Stimulated activated naive CD4-positive, alpha-beta T cell (primary cell): ENCODE measurements at regions not wholly inside any gene's neighbourhood (a gene's known extent, or its start where the extent isn't known, plus 50 kb on each side); places are given as distances from the start of the nearest gene placed in this dataset.
"Not testable (repeated sequence)": the region's sequence is repeated elsewhere in the genome, so short reads cannot be mapped to it uniquely, and the experiment has no call there.

Experiments
- DNase-seq, 6 experiments: peaks; one replicate each; lab custom pipeline; 2025; lab: John Stamatoyannopoulos, UW

DNA sequence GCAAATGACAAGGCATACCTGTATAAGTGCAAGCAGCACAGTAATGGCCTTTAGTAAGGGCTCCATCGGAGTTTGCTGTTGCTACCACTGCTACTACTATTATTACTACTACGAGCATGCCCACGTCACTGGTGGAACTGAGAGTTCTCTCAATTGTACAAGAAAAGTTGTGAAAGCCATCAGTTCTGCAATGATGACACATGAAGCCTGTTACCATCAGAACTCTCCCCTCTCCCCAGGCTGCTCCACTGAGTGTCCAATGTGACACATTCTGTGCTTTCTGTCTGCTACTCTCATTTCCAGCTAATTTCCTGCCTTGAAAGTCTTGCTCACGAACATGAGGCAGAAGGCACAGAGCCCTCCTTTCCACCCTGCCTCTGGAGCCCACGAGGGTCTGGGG is 263.2 kb upstream of the MGMT start:
- DNase-seq, result no peak

DNA sequence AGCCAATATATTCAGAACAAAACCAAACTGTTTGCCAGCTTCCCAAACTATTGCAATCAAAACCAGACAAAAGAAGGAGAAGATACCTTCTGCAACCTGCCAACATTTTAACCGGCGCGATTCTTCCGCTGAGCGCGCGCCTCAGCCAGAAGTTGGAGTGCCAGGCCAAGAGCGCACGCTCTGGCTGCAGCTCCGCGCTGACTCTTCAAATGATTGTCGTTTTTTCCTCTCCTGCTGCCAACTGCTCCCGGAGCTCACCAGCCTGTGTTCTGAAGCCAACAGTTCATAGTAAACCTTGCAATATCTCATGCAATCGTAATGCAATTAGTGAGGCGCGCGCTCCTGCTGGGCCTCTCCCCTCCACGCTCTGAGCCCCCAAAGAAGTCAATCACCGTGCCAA is 259.7 kb upstream of the MGMT start:
- no peak for DNase-seq

DNA sequence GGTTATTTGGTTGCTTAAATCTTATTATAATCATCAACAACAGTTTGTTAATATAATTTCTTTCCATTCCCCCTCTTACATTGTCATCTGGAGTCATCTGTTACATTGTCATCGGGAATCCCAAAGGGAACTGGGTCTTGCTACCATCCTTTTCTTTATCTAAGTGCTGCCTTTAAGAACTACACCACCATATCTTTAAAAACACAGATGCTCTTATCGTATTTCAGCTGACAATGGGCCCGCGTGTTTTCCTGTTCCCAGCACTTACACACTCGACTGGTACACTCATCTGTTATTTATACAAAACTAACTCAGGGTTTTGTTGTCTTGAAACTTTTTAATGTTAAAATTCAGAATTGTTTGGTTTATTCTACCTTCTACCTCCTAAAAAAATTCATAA is 256.2 kb upstream of the MGMT start:
- DNase-seq, result no peak

DNA sequence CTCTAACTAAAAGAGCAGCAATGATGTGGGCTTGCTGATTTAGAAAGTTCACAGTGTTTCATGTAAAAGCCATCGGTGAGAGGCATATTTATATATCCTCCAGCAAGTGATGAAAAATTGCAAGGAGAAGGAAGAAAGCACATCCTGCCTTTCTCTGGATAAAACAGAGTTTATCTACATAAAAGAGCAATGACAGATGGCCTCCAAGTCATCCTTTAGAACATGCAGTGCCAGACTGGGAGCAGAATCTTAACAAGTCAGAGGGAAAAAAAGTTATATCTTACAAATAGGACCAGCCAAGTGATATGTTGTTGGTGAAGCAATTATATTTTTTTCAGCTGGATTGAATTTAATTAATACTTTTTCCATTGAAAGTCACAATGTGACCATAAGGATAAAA is 253.8 kb upstream of the MGMT start:
- no peak for DNase-seq

DNA sequence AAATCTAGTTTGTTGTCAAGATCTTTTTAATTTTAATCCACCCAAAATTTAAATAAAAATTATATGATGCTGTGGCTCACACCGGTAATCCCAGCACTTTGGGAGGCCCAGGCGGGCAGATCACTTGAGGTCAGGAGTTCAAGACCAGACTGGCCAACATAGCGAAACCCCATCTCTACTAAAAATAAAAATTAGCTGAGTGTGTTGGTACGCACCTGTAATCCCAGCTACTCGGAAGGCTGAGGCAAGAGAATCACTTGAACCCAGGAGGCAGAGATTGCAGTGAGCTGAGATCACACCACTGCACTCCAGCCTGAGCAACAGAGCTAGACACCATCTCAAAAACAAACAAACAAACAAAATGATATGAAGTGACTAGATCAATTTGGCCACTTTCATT is 253.0 kb upstream of the MGMT start:
- DNase-seq, result not testable (repeated sequence)

DNA sequence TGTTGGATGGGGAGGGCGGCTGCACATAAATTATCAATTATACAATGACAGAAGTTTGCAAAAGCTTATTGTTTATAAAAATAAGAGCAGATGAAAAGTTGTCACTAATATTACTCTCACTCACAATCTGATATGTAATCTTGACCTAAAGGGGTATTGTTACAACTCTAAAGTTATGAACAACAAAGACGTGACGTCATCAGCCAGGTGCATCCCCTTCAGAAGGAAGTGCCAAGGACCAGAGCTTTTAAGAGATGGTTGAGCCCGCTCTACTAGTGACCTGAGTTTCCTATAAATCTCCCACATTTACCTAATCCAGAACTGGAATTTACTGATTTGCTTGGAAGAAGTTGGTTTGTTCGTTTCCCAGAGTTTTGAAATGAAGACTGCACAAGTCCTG is 247.7 kb upstream of the MGMT start:
- no peak for DNase-seq

DNA sequence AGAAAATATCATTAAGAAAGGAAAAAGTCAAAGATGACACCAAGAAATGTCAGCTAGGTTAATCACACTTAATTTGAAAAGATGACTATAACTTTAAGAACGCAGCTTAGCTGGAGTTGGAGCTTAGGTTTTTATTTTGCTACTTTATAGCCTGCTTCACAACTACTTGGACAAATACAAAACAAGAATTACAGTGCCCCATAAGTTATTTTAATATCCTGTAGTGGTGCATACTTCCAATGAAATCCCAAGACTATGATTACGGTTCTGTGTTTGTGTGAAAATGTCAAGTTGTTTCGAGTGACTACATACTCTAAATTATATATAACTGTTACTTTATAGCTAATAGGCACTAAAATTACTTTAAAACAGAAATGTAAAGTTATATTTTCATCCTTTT is 244.6 kb upstream of the MGMT start:
- DNase-seq, result no peak

DNA sequence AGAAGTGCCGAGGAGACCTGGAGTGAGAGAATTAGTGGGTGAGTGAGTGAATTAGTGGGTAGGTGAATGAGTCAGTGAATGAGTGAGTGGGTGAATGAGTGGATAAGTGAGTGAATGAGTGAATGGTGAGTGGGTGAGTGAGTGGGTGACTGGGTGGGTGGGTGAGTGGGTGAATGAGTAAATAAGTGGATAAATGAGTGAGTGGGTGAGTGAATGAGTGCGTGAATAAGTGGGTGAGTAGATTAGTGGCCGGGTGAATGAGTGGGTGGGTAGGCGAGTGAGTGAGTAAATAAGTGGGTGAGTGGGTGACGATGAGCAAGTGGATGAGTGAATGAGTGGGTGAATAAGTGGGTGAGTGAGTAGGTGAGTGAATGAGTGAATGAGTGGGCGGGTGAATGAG is 243.7 kb upstream of the MGMT start:
- no peak for DNase-seq

DNA sequence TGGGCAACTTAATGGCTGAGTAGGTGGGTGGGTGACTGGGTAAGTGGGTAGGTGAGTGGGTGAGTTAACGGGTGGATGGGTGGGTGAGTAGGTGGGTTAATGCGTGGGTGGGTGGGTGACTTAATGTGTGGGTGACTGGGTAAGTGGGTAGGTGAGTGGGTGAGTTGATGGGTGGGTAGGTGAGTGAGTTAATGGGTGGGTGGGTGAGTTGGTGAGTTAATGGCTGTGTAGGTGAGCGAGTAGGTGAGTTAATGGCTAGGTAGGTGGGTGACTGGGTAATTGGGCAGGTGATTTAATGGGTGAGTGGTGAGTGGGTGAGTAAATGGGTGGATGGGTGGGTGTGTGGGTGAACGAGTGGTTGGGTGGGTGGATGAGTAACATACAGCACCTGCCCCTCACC is 243.0 kb upstream of the MGMT start:
- no peak for DNase-seq

DNA sequence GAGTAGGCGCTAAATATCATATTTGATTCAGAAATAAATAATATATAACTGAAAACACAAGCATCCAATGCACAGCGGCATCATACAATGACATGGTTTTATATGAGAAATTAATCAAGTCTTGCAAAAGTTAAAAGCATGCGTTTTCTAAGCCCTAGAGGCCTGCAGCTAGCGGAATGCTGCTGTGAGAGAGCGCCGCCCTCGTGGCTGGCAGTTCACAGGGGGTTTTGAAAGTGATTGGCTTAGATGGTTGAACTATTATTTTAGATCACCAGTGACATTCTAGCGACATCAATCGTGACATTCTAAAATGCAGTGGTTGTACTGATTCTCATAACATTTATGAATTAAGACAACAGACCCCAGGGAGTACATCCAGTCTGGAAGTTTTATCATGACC is 235.2 kb upstream of the MGMT start:
- no peak for DNase-seq

DNA sequence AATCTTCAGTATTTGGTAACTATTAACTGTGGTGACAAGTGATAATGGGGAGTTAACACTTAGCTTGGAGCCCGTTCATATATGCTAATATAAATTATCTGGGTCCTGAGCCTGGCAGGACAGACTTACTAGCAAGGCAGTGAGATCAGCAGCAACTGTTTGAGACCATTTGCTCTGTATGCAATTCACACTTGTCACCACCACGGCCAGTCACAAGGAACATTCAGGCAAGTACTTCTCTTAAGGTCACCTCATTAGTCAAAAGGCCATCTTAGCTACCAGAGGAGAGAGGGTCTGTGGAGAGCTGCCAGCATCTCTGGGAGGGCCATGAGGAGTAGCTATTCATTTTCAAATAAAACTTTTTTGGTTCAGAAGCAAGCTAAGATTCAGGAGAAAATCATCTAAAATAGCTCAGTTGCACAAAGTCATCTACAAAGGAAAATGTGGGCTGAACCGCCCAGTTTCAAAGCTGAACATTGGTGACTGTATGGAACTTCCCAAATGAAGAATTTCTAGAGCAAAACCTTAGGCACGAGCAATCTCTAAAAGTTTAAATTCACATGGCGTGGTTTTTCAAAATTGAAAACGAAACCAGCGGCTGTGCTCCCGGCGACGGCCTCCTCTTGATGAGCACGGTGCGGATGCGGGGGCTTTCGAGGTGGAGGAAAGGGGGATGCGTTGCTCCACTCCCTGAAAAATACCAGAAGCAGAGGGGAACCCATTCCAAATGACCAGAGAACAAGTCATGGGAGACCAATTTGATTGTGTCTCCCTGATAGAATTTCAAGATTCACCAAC is 233.5 kb upstream of the MGMT start:
- DNase-seq, result no peak

DNA sequence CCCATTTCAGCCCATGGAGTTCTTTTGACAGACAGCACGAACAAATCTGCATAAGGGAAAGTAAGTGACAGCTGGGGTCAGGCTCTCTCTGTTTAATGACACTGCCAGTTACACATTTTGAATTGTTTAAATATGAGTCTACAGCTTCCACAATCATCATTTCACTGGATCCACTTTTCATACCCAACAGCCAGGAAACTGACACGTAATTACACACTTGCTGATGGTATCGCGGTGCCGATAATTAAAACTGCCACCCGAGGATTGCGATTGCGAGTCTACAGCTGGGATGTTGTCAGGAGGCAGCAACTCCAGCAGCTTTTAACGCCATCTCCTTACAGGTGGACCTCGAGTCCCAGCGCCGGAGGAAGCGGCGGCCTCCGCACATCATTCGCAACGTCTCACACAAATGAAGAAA is 230.8 kb upstream of the MGMT start:
- no peak for DNase-seq

DNA sequence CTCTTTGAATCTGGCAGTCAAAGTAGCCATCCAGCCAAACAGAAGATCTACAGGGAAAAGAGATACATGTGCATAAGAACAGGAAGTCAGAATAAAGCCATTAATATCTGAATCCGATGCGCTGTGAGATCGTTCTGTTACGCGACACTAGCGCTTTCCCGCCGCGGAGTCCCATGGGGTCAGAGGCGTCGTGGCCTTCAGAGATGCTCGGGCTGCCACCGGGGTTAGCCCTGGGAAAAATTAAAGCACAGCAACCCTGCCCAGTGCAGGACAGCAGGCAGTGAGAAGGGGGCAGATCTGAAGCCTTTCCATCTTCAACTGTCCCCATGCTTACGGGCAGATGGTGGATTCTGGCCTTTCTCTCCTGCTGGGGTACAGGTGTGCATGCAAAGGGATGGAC is 225.6 kb upstream of the MGMT start:
- no peak for DNase-seq

DNA sequence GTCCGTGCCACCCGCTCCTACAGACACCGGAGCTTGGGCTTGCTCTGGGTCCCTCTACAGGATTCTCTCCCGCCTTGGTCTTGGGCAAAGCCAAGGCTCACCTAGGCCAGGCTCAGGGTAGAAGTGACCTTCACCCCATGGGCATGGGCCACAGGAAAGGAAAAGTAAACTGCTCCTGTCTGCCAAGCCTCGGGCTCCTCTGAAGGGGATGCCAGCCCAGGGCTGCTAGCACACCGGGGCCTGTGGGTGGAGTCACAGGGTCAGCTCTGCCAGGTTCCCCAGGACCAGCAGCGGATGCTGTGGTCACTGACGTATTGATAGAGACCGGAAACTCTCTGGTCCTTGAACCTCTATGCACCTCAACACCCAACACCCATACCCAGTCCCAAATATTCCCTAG is 222.7 kb upstream of the MGMT start:
- DNase-seq, result no peak

DNA sequence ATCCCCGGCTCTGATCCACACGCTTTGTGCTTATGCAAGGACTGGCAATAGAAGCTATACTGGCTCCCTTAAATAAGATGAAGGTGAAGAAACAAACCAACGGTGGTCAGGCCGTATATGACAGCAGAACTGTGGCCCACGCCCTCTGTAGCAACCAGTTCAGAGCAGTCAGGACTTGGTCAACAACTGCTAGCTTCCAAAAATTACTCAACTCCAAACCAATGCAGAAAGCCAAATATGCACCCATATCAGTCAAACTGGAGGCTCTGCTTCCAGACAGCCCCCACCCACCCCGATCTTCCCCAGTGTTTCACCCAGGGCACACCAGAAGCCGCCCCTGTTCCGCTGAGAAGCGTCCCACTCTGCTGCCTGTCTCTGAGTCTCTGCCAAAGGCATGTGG is 222.3 kb upstream of the MGMT start:
- no peak for DNase-seq

DNA sequence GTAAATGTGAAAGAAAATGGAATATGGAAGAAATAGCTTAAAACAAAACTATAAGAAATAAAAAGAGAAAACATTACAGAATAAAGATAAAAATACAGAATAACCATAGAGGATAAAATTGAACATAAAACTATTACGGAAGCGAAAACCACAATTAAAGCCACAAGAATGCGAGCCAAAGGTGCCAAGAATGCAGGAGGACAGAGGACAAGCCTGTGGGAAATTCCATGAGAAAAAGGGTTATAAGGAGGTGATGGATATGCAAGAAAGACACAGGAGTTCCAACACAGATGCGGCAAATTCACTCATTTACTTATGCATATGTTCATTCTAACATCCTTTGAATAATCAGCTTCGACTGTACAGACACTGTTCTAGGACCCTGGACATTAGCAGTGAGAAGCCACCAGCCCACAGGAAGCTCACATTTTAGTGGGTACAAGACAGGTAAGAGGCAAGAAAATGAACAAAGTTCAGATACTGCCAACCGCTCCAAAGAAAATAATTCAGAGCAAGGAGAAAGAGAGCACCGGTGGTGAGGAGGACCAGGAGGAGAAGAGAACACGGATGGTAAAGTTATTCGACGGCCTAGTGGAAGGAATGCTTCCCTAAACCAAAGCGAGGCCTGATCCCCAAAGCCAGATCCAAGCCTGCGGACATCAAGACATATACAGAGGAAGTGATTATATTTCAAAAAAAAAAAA is 213.7 kb upstream of the MGMT start:
- DNase-seq, result no peak

DNA sequence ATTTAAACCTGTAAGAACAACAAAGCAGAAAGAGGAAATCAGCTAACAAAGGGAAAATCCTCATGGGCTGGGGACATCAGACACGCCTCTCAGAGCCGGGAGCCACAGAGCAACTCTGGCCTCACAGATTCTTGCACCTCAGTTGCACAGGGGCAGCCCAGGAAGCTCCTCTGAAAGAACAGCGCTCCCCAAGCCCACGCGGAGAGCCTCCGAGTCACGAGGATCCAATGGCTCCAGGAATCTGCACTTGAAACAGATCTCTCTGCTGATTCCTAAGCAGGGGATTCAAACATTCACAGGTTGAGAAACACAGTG is 213.2 kb upstream of the MGMT start:
- DNase-seq, result no peak

DNA sequence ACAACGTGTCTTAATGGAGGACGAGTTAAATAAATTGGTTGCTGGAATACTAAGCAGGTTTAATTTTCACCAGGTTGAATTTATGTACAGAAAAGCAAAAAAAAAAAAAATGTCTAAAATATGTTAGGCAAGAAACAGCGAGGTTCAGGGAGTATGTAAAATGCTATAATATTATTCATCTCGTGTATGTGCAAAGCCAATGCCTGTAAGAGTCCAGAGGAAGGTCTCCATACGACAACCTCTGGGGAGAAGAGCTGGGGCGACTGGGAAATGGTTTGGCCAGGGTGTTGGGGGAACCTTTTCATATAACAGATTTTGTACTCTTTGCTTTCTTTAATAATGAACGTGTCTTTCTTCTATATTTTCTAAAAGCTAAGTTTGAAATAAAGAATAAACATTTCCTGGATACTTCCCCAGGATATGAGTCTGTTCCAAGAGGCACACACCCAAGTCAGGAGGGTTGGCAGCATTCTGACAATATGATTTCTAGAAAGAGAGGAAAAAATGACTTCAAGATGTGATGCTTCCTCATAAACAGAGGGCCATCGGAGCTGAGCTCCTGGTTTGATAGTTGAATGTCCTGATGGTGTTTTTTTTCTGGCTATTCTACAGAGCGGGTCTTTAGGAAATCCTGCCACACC is 208.6 kb upstream of the MGMT start:
- no peak for DNase-seq

DNA sequence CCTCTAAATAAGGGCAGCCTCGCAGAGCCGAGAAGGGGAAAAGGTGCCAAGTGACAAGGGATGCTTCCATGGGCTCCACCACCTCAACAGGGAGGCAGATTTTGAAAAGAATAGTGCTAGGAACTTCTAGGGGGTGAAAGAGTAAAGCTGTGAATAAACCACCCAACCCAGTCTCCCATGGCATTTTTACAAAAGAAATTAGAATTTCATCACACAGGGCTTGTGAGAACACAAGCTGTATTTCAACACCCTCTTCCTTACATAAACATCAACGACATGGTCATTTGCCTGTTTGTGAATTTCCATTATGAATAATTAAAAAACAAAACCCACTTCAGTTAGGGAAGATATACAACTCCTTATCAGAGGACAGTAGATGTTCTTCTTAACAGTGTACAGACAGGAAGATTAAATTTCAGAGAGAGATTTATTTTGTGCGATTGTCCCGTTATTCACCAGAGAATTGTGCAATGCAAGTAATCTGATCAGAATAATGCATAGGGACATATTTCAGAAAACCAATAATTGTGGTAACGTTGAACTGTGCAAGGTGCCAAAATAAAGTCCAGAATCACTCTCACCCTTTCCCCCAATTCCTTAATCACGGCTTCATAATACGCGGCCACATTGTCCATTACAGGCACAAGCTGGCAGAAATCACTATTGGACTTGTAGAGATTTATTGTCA is 207.8 kb upstream of the MGMT start:
- DNase-seq, result no peak

DNA sequence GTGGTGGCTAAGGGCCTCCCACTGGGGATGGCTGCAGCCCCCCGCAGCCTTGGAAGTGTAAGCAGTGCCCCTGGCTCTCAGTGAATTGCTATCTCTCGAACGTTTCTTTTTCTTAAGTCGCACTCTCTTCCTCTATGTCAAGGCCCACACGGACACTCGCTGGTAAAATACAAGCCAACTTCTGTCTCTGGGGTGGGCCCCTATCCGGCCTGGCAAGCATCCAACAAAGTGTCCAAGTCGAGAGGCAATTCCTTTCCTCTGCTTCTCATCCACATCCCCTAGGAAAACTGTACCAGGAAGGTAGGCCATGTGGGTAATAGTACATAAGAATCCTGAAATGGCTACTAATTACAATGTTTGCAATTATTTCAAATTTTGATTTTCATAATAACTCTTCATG is 194.9 kb upstream of the MGMT start:
- DNase-seq, result no peak

DNA sequence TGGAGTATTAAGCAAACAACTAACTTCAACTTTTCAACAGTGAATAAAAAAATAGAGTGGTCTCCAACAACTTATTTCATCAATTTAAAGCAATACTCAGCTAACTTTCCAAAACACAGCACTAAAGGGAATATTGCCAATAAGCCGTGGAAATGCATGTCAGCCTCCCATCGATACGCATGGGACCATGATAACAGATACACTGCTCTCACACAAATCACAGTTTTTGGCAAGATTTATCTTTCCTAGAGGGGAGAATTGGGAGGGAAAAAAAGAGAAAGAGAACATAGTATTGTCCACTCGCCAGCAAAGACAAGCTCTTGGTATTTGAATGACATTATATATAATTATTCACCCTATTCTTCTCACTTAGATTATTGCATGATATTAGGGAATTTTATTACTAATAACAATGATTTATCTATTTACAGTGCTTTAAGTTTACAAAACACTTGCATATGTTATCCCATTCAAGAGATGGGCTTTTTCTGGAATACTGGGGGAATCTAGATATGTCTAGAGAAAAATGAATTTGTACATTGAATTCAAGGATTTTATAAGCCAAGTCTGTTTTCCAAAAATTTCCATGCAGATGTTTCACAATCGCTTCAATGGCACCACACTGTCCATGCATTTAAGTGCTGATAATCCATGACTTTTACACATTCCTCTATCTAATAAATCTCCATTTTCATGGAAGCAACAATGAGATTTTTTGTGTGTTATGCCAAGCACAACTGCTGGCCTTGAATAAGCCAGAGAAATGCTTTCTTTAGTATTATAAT is 194.0 kb upstream of the MGMT start:
- DNase-seq, result no peak

DNA sequence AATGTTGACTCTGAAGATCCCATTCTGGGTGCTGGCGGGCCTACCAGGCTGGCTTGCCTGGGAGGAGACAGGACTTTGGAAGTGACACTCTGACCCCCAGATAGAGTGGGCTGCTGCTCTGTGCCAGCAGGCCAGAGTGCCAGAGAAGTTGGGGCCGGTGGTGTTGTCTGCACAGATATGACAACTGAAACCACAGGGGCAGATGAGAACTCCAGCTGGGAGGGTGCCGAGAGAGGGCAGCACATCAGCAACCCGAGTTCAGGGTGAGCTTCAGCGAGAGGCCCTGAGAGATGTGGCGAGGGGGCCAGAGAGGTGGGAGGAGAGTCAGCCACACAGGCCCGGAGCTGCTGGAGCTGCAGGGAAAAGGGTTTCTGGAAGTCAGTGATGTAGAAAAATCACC is 193.2 kb upstream of the MGMT start:
- DNase-seq, result no peak
